ENCODE measurements at regions not wholly inside any gene's neighbourhood (a gene's known extent, or its start where the extent isn't known, plus 50 kb on each side); places are given as distances from the start of the nearest gene placed in this dataset.

- no peaks in the 10 kb centered on the region for H3K4me1 ChIP-seq (ENCODE audit: control insufficient read depth, insufficient read depth, low read length)
- SMC1A ChIA-PET (ENCODE audit: uncharacterized antibody, unreplicated experiment) = interaction anchor here (0.9 to 1.0 kb wide), 2 partner anchors 16 to 56 kb away, joined by 3 to 4 read pairs; no protein-coding TSS in a partner anchor
- no peaks in the 10 kb centered on the region for H3K79me2 ChIP-seq (ENCODE audit: control insufficient read depth, insufficient read depth, low read length)
- no peaks in the 10 kb centered on the region for H4K20me1 ChIP-seq (ENCODE audit: control insufficient read depth, insufficient read depth)
- TF ChIP-seq SRF (IDR thresholded peaks at IDR 0.05; ENCODE audit: low read depth in 2 of 2, low read length in 2 of 2) (no peak), HDAC2 (IDR thresholded peaks at IDR 0.05) (no peak), NFYA (IDR thresholded peaks at IDR 0.05; ENCODE audit: borderline replicate concordance, low read depth, low read length) (no peak), CREM (IDR thresholded peaks at IDR 0.05; ENCODE audit: low read depth) (no peak), FOXK2 (IDR thresholded peaks at IDR 0.05) (no peak), WRNIP1 (IDR thresholded peaks at IDR 0.05; ENCODE audit: borderline replicate concordance, low read depth, low read length) (no peak), CEBPB (IDR thresholded peaks at IDR 0.05; ENCODE audit: borderline replicate concordance in 1 of 2, low read depth in 2 of 2, low read length in 2 of 2) (no peak), HSF1 (IDR thresholded peaks at IDR 0.05; ENCODE audit: low read depth, low read length) (no peak), BCL3 (IDR thresholded peaks at IDR 0.05; ENCODE audit: borderline replicate concordance, insufficient read depth, low read depth, low read length, poor library complexity, severe bottlenecking) (no peak), CBFB (IDR thresholded peaks at IDR 0.05; ENCODE audit: low read depth) (no peak), GATAD2B (conservative IDR thresholded peaks at IDR 0.05; ENCODE audit: low read depth) (no peak), ZNF274 (IDR thresholded peaks at IDR 0.05; ENCODE audit: insufficient read depth, insufficient read length) (no peak), NR2F1 (conservative IDR thresholded peaks at IDR 0.05) (no peak), ZNF24 (IDR thresholded peaks at IDR 0.05) (no peak)
- H3K4me3 ChIP-seq = no peak overlapping the region
- 45% methylated on average over 7 of the region's 7 CpGs for WGBS (ENCODE audit: insufficient coverage, insufficient replicate concordance, low lambda C conversion rate, missing lambda C conversion rate)
- ATAC-seq = no peak; the same call in 2 of the 3 replicates
- no peak overlapping the region for H3K9ac ChIP-seq (ENCODE audit: control insufficient read depth, insufficient read depth, low read length)
- DNase-seq (ENCODE audit: low read depth, low spot score) = no peak
- no peak overlapping the region for H2AFZ ChIP-seq (ENCODE audit: control insufficient read depth, low read depth, low read length)
- H3K4me2 ChIP-seq (ENCODE audit: control insufficient read depth, insufficient read depth) = no peak overlapping the region
- no peak for FAIRE-seq
- no peaks in the 10 kb centered on the region for H3K27me3 ChIP-seq (replicated peaks in 1 of 2; ENCODE audit: control insufficient read depth in 2 of 2, insufficient read depth in 2 of 2, low read length in 1 of 2)
- no peaks in the 10 kb centered on the region; the same call in 2 of the 3 replicates for H3K9me3 ChIP-seq (replicated peaks; ENCODE audit: control insufficient read depth, insufficient read depth, low read length)
- POLR2A ChIA-PET = interaction anchor here (0.7 kb wide), 1 partner anchor 43 kb away, joined by 4 read pairs; no protein-coding TSS in a partner anchor
- in situ Hi-C loops (cut with MboI) = no loop called here
- RAD21 ChIA-PET (ENCODE audit: unreplicated experiment) = interaction anchor here (0.8 to 1.3 kb wide), 2 partner anchors 9 to 43 kb away, joined by 3 to 4 read pairs; no protein-coding TSS in a partner anchor
- H3K27ac ChIP-seq (ENCODE audit: control insufficient read depth, insufficient read depth) = no peak overlapping the region
- intact Hi-C loops (cut with micrococcal nuclease; ENCODE audit: unreplicated experiment) = no loop called here
- BruUV-seq (replicated peaks) = no TSS peak
- H3K36me3 ChIP-seq (ENCODE audit: control insufficient read depth in 2 of 2, insufficient read depth in 2 of 2, low read length in 1 of 2) = no peaks in the 10 kb centered on the region
- CTCF ChIA-PET = interaction anchor here (1.5 kb wide), 1 partner anchor 46 kb away, joined by 6 read pairs; no protein-coding TSS in a partner anchor
These were observed 1192.2 kb downstream of the UQCRFS1 start for GRCh38 chr19:28020619-28021258.
